Cardiac muscle cell (in vitro differentiated cells and primary cell): ENCODE measurements at regions not wholly inside any gene's neighbourhood (a gene's known extent, or its start where the extent isn't known, plus 50 kb on each side); places are given as distances from the start of the nearest gene placed in this dataset.

Experiments used
- DNase-seq, 2 donors: peaks; one replicate each; pipeline versions ENCODE4 v3.0.0 to v3.0.0-alpha.2; 2010 to 2017; ENCODE audit warnings: low read depth in 1 of 2, low spot score in 1 of 2
- H3K27ac ChIP-seq: fragments of 200-600 bp; sonication (generic); 2 replicates; pipeline ENCODE4 v1.5.1; 2016
- H3K27me3 ChIP-seq: fragments of 200-600 bp; sonication (generic); 2 replicates; pipeline ENCODE4 v1.6.0; 2016; ENCODE audit warnings: control low read depth
- H3K36me3 ChIP-seq: fragments of 200-600 bp; sonication (generic); 2 replicates; pipeline ENCODE4 v1.5.1; 2016; ENCODE audit warnings: control low read depth
- H3K4me1 ChIP-seq: fragments of 200-600 bp; sonication (generic); 2 replicates; pipeline ENCODE4 v1.8.1; 2017; ENCODE audit warnings: low read depth, mild to moderate bottlenecking, mixed run types
- H3K4me3 ChIP-seq: fragments of 200-600 bp; sonication (generic); 2 replicates; pipeline ENCODE4 v1.5.1; 2016; ENCODE audit warnings: mild to moderate bottlenecking
- H3K9me3 ChIP-seq: fragments of 200-600 bp; sonication (generic); 2 replicates; pipeline ENCODE4 v1.5.1; 2017; ENCODE audit warnings: low read depth, mild to moderate bottlenecking, control low read depth
- CTCF ChIP-seq: IDR thresholded peaks from 2 replicates; pipeline ENCODE4 v1.5.1; 2012; ENCODE audit warnings: low read depth, mild to moderate bottlenecking, low read length

GRCh38 chr5:109937951-109938350, 248.2 kb downstream of the MAN2A1 start:
- no peak for TF ChIP-seq CTCF

GRCh38 chr5:109938453-109938852, 248.7 kb downstream of the MAN2A1 start:
- no peaks in the 10 kb centered on the region for H3K36me3 ChIP-seq
- DNase-seq: no peak
- no peak for TF ChIP-seq CTCF
- H3K4me3 ChIP-seq: no peak overlapping the region
- peaks cover 3% of the 10 kb centered on the region for H3K9me3 ChIP-seq
- H3K4me1 ChIP-seq: no peaks in the 10 kb centered on the region
- no peak overlapping the region for H3K27ac ChIP-seq
- H3K27me3 ChIP-seq: peaks cover 90% of the 10 kb centered on the region

More at GRCh38 chr5:109937951-109938350, 248.2 kb downstream of the MAN2A1 start:
- no peak for DNase-seq
- Histone ChIP-seq H3K4me1 (no peaks in the 10 kb centered on the region), H3K27ac (no peak overlapping the region), H3K27me3 (peaks cover 90% of the 10 kb centered on the region), H3K4me3 (no peak overlapping the region), H3K36me3 (no peaks in the 10 kb centered on the region), H3K9me3 (peaks cover 3% of the 10 kb centered on the region)

- Histone ChIP-seq H3K27ac (no peak overlapping the region), H3K9me3 (peaks cover 3% of the 10 kb centered on the region), H3K4me3 (no peak overlapping the region), H3K4me1 (no peaks in the 10 kb centered on the region), H3K27me3 (peaks cover 90% of the 10 kb centered on the region), H3K36me3 (no peaks in the 10 kb centered on the region)
- no peak for TF ChIP-seq CTCF
- DNase-seq: peak in 1 of 2 donors; percentile 80
Measured at GRCh38 chr5:109939116-109939682, 249.5 kb downstream of the MAN2A1 start.

- H3K27ac ChIP-seq: no peak overlapping the region
- H3K4me1 ChIP-seq: no peaks in the 10 kb centered on the region
- no peak for TF ChIP-seq CTCF
- no peaks in the 10 kb centered on the region for H3K36me3 ChIP-seq
- H3K9me3 ChIP-seq: peaks cover 3% of the 10 kb centered on the region
- DNase-seq: no peak
- H3K4me3 ChIP-seq: no peak overlapping the region
- peaks cover 91% of the 10 kb centered on the region for H3K27me3 ChIP-seq
Measured at GRCh38 chr5:109942646-109943045, 252.9 kb downstream of the MAN2A1 start.

GRCh38 chr5:109943701-109944235, 254.0 kb downstream of the MAN2A1 start:
- Histone ChIP-seq H3K36me3 (no peaks in the 10 kb centered on the region), H3K27me3 (peaks cover 91% of the 10 kb centered on the region), H3K27ac (no peak overlapping the region), H3K4me1 (no peaks in the 10 kb centered on the region), H3K9me3 (peaks cover 3% of the 10 kb centered on the region), H3K4me3 (no peak overlapping the region)
- no peak for TF ChIP-seq CTCF
- DNase-seq: no peak
